Astrocyte of the spinal cord (primary cell): ENCODE measurements at regions not wholly inside any gene's neighbourhood (a gene's known extent, or its start where the extent isn't known, plus 50 kb on each side); places are given as distances from the start of the nearest gene placed in this dataset.
A peak's percentile ranks its signal among the peaks of the same experiment; 100 is the strongest.

Experiments used
- DNase-seq: peaks from one replicate; pipeline ENCODE4 v3.0.0; 2011; ENCODE audit warnings: low read depth, low spot score
- H3K4me3 ChIP-seq: 2 replicates; pipeline ENCODE4 v1.5.1; 2011; ENCODE audit warnings: low read depth, mild to moderate bottlenecking, low read length, moderate library complexity
- CTCF ChIP-seq: IDR thresholded peaks from 2 replicates; pipeline ENCODE4 v1.5.1; 2012; ENCODE audit warnings: low read depth, mild to moderate bottlenecking, low read length, inconsistent platforms
- in situ Hi-C: cut with HindIII; loops from 2 replicates; pipeline ENCODE4 v1.10.0; 2017; ENCODE audit warnings: low sequenced_read_pairs

- DNase-seq, result peak; percentile 2
- peak; percentile 37 for TF ChIP-seq CTCF
- in situ Hi-C loops, result no loop called here
- H3K4me3 ChIP-seq, result no peak overlapping the region
These were observed 185.7 kb downstream of the MARCHF11 start for GRCh38 chr5:15993919-15994318.

- in situ Hi-C loops, result no loop called here
- DNase-seq, result peak; percentile 33
These were observed 186.3 kb downstream of the MARCHF11 start for GRCh38 chr5:15993334-15993733.

GRCh38 chr5:15992918-15993317 is 186.7 kb downstream of the MARCHF11 start:
- TF ChIP-seq CTCF, result peak; percentile 18
- in situ Hi-C loops, result no loop called here
- DNase-seq, result peak; percentile 71
- H3K4me3 ChIP-seq, result no peak overlapping the region

More at GRCh38 chr5:15993334-15993733, 186.3 kb downstream of the MARCHF11 start:
- TF ChIP-seq CTCF, result no peak
- no peak overlapping the region for H3K4me3 ChIP-seq

- no peak for DNase-seq
- H3K4me3 ChIP-seq, result no peak overlapping the region
- in situ Hi-C loops, result no loop called here
- no peak for TF ChIP-seq CTCF
These were observed 188.0 kb downstream of the MARCHF11 start for GRCh38 chr5:15991586-15991985.
